ENCODE measurements at regions not wholly inside any gene's neighbourhood (a gene's known extent, or its start where the extent isn't known, plus 50 kb on each side); places are given as distances from the start of the nearest gene placed in this dataset.

DNA sequence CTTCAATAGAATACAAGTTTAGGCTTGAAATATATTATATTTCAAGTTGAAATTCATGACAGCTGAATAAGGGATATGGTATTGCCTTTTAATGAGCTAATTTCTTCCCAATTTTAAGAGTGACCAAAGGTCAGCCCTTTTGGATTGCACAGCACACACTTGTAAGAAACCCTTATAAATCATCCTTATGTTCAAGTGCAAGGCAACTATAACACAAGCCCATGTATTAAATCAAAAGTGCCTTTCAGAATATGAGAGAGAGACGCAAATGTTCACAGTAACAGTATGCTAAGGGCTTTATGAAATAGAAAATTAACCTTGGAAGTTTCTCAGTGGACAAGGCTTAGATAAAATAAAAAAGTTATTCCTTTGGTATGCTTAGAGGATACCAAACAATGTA, 121.7 kb upstream of the PTPRK start:
- WGBS (ENCODE audit: low lambda C conversion rate, missing lambda C conversion rate), result 100% methylated on average over 1 of the region's 1 CpG
- no peaks in the 10 kb centered on the region for H3K9me3 ChIP-seq (ENCODE audit: low read depth)

DNA sequence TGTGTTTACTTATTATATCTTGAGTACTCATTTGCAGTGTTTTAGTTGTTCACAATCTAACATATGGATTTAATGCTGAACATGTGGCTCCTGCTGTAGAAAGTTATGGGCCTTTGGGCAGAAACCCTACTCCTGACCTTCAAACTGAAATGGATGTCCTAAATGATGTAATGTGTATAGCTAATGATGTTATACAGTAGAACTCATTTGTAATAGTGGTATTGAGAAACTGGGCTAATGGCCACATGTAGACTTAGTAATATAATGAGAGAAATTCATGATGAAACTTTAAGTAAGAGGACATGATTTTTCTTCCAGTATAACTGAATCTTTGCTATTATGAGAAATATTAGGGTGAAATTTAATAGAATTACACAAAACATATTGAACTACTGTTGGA, 121.3 kb upstream of the PTPRK start:
- DNase-seq (ENCODE audit: low spot score), result no peak
- H3K27me3 ChIP-seq, result no peaks in the 10 kb centered on the region

More for the DNA sequence above, 121.7 kb upstream of the PTPRK start:
- H3K4me3 ChIP-seq, result no peak overlapping the region
- H3K27ac ChIP-seq, result no peak overlapping the region
- DNase-seq (ENCODE audit: low spot score), result no peak
- no peaks in the 10 kb centered on the region for H4K20me1 ChIP-seq (ENCODE audit: insufficient read depth, poor library complexity, severe bottlenecking)
- H3K4me2 ChIP-seq, result no peak overlapping the region
- no peaks in the 10 kb centered on the region for H3K9me2 ChIP-seq (replicated peaks; ENCODE audit: insufficient read depth)
- TF ChIP-seq EZH2phosphoT487 (IDR thresholded peaks at IDR 0.05; ENCODE audit: low read depth, severe bottlenecking, unreplicated experiment) (no peak), EZH2 (IDR thresholded peaks at IDR 0.05; ENCODE audit: borderline replicate concordance) (no peak)
- TF ChIP-seq, protein P1, sequence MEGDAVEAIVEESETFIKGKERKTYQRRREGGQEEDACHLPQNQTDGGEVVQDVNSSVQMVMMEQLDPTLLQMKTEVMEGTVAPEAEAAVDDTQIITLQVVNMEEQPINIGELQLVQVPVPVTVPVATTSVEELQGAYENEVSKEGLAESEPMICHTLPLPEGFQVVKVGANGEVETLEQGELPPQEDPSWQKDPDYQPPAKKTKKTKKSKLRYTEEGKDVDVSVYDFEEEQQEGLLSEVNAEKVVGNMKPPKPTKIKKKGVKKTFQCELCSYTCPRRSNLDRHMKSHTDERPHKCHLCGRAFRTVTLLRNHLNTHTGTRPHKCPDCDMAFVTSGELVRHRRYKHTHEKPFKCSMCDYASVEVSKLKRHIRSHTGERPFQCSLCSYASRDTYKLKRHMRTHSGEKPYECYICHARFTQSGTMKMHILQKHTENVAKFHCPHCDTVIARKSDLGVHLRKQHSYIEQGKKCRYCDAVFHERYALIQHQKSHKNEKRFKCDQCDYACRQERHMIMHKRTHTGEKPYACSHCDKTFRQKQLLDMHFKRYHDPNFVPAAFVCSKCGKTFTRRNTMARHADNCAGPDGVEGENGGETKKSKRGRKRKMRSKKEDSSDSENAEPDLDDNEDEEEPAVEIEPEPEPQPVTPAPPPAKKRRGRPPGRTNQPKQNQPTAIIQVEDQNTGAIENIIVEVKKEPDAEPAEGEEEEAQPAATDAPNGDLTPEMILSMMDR (IDR thresholded peaks at IDR 0.05; ENCODE audit: poor library complexity), result no peak
- no peaks in the 10 kb centered on the region for H3K27me3 ChIP-seq
- no peak overlapping the region for H2AFZ ChIP-seq
- no peaks in the 10 kb centered on the region for H3K79me2 ChIP-seq
- no peaks in the 10 kb centered on the region for H3K4me1 ChIP-seq (ENCODE audit: insufficient read depth)
- H3K36me3 ChIP-seq (replicated peaks; ENCODE audit: insufficient read depth, low read depth), result no peaks in the 10 kb centered on the region

DNA sequence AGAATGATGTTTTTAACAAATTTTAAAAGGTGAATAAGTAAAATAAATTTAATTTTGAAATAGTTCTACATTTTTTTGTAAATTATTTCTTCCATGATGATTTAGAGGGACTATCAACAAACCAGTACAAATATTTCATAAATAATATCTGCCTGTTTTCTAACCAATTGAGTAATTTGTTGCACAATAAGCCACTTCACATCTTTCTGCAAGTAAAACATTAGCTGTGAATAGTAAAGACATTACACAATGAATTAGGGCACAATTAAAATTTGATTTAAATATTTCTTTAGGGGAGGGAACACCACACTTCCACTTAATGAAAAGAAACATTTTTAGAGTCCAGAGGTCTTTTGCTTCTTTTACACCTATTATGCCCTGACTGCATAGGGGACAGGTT, 118.4 kb upstream of the PTPRK start:
- TF ChIP-seq EZH2 (IDR thresholded peaks at IDR 0.05; ENCODE audit: borderline replicate concordance) (no peak), EZH2phosphoT487 (IDR thresholded peaks at IDR 0.05; ENCODE audit: low read depth, severe bottlenecking, unreplicated experiment) (no peak)
- TF ChIP-seq, protein P1 (IDR thresholded peaks at IDR 0.05; ENCODE audit: poor library complexity), result no peak
- H3K79me2 ChIP-seq, result no peaks in the 10 kb centered on the region
- H3K4me2 ChIP-seq, result no peak overlapping the region
- H3K27ac ChIP-seq, result no peak overlapping the region
- no peaks in the 10 kb centered on the region for H3K27me3 ChIP-seq
- H3K4me1 ChIP-seq (ENCODE audit: insufficient read depth), result no peaks in the 10 kb centered on the region
- H4K20me1 ChIP-seq (ENCODE audit: insufficient read depth, poor library complexity, severe bottlenecking), result no peaks in the 10 kb centered on the region
- H3K9me3 ChIP-seq (ENCODE audit: low read depth), result no peaks in the 10 kb centered on the region
- no peaks in the 10 kb centered on the region for H3K36me3 ChIP-seq (replicated peaks; ENCODE audit: insufficient read depth, low read depth)
- H2AFZ ChIP-seq, result no peak overlapping the region
- DNase-seq (ENCODE audit: low spot score), result no peak
- no peaks in the 10 kb centered on the region for H3K9me2 ChIP-seq (replicated peaks; ENCODE audit: insufficient read depth)
- H3K4me3 ChIP-seq, result no peak overlapping the region

More for the DNA sequence above, 121.3 kb upstream of the PTPRK start:
- H3K4me2 ChIP-seq, result no peak overlapping the region
- H2AFZ ChIP-seq, result no peak overlapping the region
- no peaks in the 10 kb centered on the region for H3K36me3 ChIP-seq (replicated peaks; ENCODE audit: insufficient read depth, low read depth)
- H3K4me3 ChIP-seq, result no peak overlapping the region
- TF ChIP-seq EZH2phosphoT487 (IDR thresholded peaks at IDR 0.05; ENCODE audit: low read depth, severe bottlenecking, unreplicated experiment) (no peak), EZH2 (IDR thresholded peaks at IDR 0.05; ENCODE audit: borderline replicate concordance) (no peak)
- TF ChIP-seq, protein P1 (IDR thresholded peaks at IDR 0.05; ENCODE audit: poor library complexity), result no peak
- H3K9me2 ChIP-seq (replicated peaks; ENCODE audit: insufficient read depth), result no peaks in the 10 kb centered on the region
- H3K4me1 ChIP-seq (ENCODE audit: insufficient read depth), result no peaks in the 10 kb centered on the region
- H4K20me1 ChIP-seq (ENCODE audit: insufficient read depth, poor library complexity, severe bottlenecking), result no peaks in the 10 kb centered on the region
- H3K79me2 ChIP-seq, result no peaks in the 10 kb centered on the region
- no peak overlapping the region for H3K27ac ChIP-seq
- H3K9me3 ChIP-seq (ENCODE audit: low read depth), result no peaks in the 10 kb centered on the region

DNA sequence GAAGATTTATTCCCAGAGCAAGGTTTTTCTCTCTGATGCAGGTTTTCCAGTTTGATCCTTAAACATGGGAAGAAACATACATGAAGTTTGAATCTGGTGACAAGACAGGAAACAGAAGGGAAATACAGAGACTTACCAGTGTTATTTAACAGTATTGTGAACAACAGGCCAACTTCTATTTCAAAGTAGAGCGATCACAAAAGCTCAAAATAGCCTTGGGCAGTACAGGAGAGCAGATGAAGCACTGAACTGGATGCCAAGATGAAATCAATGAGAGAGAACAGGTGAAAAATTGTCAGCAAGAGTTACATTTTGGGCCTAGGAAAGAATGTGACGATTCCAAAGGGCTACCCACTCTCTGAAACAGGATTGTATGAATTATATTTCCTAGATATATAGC, 114.8 kb upstream of the PTPRK start:
- Histone ChIP-seq H3K36me3 (replicated peaks; ENCODE audit: insufficient read depth, low read depth) (no peaks in the 10 kb centered on the region), H3K27ac (no peak overlapping the region), H3K9me2 (replicated peaks; ENCODE audit: insufficient read depth) (no peaks in the 10 kb centered on the region), H3K27me3 (no peaks in the 10 kb centered on the region), H3K9me3 (ENCODE audit: low read depth) (no peaks in the 10 kb centered on the region), H3K4me1 (ENCODE audit: insufficient read depth) (no peaks in the 10 kb centered on the region), H3K4me3 (no peak overlapping the region), H3K79me2 (no peaks in the 10 kb centered on the region), H3K4me2 (no peak overlapping the region), H2AFZ (no peak overlapping the region), H4K20me1 (ENCODE audit: insufficient read depth, poor library complexity, severe bottlenecking) (no peaks in the 10 kb centered on the region)
- TF ChIP-seq, protein P1 (IDR thresholded peaks at IDR 0.05; ENCODE audit: poor library complexity), result no peak
- TF ChIP-seq EZH2 (IDR thresholded peaks at IDR 0.05; ENCODE audit: borderline replicate concordance) (no peak), EZH2phosphoT487 (IDR thresholded peaks at IDR 0.05; ENCODE audit: low read depth, severe bottlenecking, unreplicated experiment) (no peak)
- WGBS (ENCODE audit: low lambda C conversion rate, missing lambda C conversion rate), result 71% methylated on average over 2 of the region's 2 CpGs
- DNase-seq (ENCODE audit: low spot score), result no peak
